ENCODE measurements at regions not wholly inside any gene's neighbourhood (a gene's known extent, or its start where the extent isn't known, plus 50 kb on each side); places are given as distances from the start of the nearest gene placed in this dataset.

GRCh38 chr6:114534813-114535212 lies 192.0 kb upstream of the HS3ST5 start:
- DNase-seq = no peak
- H3K4me1 ChIP-seq = no peaks in the 10 kb centered on the region
- H3K27me3 ChIP-seq (replicated peaks in 1 of 7) = no peaks in the 10 kb centered on the region
- no peaks in the 10 kb centered on the region for H3K36me3 ChIP-seq
- H3K4me3 ChIP-seq = no peak overlapping the region
- TF ChIP-seq CTCF (IDR thresholded peaks at IDR 0.05 in 8 of 11, conservative IDR thresholded peaks at IDR 0.05 in 3 of 11) (no peak), POLR2AphosphoS5 (IDR thresholded peaks at IDR 0.05) (no peak), POLR2A (IDR thresholded peaks at IDR 0.05) (no peak)
- intact Hi-C loops (cut with DNase I; ENCODE audit: low total_unique reads) = no loop called here
- no peak overlapping the region for H3K27ac ChIP-seq
- WGBS, 5 donors = 80 to 91% (median 83%) methylated on average over 4 of the region's 4 CpGs
- peaks cover 0 to 12% (median 0%) of the 10 kb centered on the region in 8 donors for H3K9me3 ChIP-seq

- intact Hi-C loops (cut with DNase I; ENCODE audit: low total_unique reads) = no loop called here
- TF ChIP-seq CTCF (IDR thresholded peaks at IDR 0.05 in 8 of 11, conservative IDR thresholded peaks at IDR 0.05 in 3 of 11) = no peak
- no peak for TF ChIP-seq POLR2AphosphoS5 (IDR thresholded peaks at IDR 0.05)
- TF ChIP-seq POLR2A (IDR thresholded peaks at IDR 0.05) = no peak
- Histone ChIP-seq H3K4me1 (no peaks in the 10 kb centered on the region), H3K36me3 (no peaks in the 10 kb centered on the region), H3K9me3 (no peaks in the 10 kb centered on the region), H3K27me3 (replicated peaks in 1 of 7) (no peaks in the 10 kb centered on the region), H3K27ac (no peak overlapping the region), H3K4me3 (no peak overlapping the region)
- no peak for DNase-seq
These were observed 181.3 kb upstream of the HS3ST5 start for GRCh38 chr6:114524081-114524480.

- Histone ChIP-seq H3K9me3 (no peaks in the 10 kb centered on the region), H3K4me3 (no peak overlapping the region), H3K36me3 (no peaks in the 10 kb centered on the region), H3K27me3 (replicated peaks in 1 of 7) (no peaks in the 10 kb centered on the region), H3K4me1 (no peaks in the 10 kb centered on the region), H3K27ac (no peak overlapping the region)
- intact Hi-C loops (cut with DNase I; ENCODE audit: low total_unique reads) = no loop called here
- no peak for DNase-seq
- TF ChIP-seq POLR2A (IDR thresholded peaks at IDR 0.05) (no peak), CTCF (IDR thresholded peaks at IDR 0.05 in 8 of 11, conservative IDR thresholded peaks at IDR 0.05 in 3 of 11) (no peak), POLR2AphosphoS5 (IDR thresholded peaks at IDR 0.05) (no peak)
- 54 to 69% (median 61%) methylated on average over 2 of the region's 2 CpGs for WGBS, 5 donors
These were observed 180.7 kb upstream of the HS3ST5 start for GRCh38 chr6:114523508-114523907.

- WGBS, 5 donors = 66 to 78% (median 72%) methylated on average over 3 of the region's 3 CpGs
- intact Hi-C loops (cut with DNase I; ENCODE audit: low total_unique reads) = no loop called here
- Histone ChIP-seq H3K27me3 (replicated peaks in 1 of 7) (no peaks in the 10 kb centered on the region), H3K4me1 (no peaks in the 10 kb centered on the region), H3K9me3 (no peaks in the 10 kb centered on the region), H3K4me3 (no peak overlapping the region), H3K36me3 (no peaks in the 10 kb centered on the region), H3K27ac (no peak overlapping the region)
- DNase-seq = no peak
- TF ChIP-seq POLR2A (IDR thresholded peaks at IDR 0.05) (no peak), POLR2AphosphoS5 (IDR thresholded peaks at IDR 0.05) (no peak), CTCF (IDR thresholded peaks at IDR 0.05 in 8 of 11, conservative IDR thresholded peaks at IDR 0.05 in 3 of 11) (no peak)
These were observed 179.1 kb upstream of the HS3ST5 start for GRCh38 chr6:114521926-114522325.
